ENCODE measurements at regions not wholly inside any gene's neighbourhood (a gene's known extent, or its start where the extent isn't known, plus 50 kb on each side); places are given as distances from the start of the nearest gene placed in this dataset.

DNA sequence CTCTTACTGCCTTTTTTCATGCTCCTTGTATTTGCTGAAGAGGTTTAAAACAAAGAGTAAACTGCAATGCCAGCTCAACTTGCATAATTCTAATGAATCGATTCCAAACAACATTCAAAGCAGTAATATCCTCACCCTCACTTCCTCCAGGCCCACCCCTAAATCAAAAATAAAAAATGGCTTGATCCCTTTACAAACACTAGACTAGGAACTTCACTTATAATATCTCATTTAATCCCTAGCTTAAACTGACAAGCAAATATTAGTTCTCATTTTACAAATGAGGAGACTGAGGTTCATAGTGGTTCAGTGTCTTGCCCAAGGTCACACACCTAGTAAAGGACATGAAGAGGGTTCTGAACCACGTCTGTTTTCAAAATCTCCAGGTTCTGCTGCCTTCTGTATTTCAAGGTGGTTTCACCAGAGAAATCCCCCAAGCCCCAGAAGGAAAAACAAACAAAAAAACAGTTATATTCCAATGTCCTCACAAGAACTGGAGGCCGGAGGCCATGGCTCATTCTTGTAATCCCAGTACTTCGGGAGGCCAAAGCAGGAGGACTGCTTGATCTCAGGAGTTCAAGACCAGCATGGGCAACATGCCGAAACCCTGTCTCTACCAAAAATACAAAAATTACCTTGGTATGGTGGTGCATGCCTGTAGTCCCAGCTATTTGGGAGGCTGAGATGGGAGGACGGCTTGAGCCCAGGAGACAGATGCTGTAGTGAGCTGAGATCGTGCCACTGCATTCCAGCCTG, 80.3 kb upstream of the GRIN2A start:
- ATAC-seq (ENCODE audit: low read depth) = no peak
- POLR2A ChIA-PET = interaction anchor here (0.6 kb wide), 1 partner anchor 254 kb away, joined by 11 read pairs; no protein-coding TSS in a partner anchor
- no peaks in the 10 kb centered on the region for H3K36me3 ChIP-seq (replicated peaks in 1 of 2; ENCODE audit: control extremely low read depth in 1 of 2, control insufficient read depth in 1 of 2, extremely low read depth in 1 of 2, insufficient read depth in 2 of 2, low read length in 1 of 2)

More for the DNA sequence above, 80.3 kb upstream of the GRIN2A start:
- Mint-ChIP-seq H3K4me1 (peaks cover 32% of the 10 kb centered on the region), H3K4me3 (no peak overlapping the region), H3K9me3 (ENCODE audit: insufficient read depth) (no peaks in the 10 kb centered on the region), H3K27ac (no peak overlapping the region), H3K27me3 (no peaks in the 10 kb centered on the region)
- WGBS (ENCODE audit: insufficient coverage) = 100% methylated on average over 4 of the region's 7 CpGs
- no peak for DNase-seq
- H3K4me2 ChIP-seq (replicated peaks; ENCODE audit: low read depth, low read length, poor library complexity, severe bottlenecking) = no peak overlapping the region
- intact Hi-C loops (cut with micrococcal nuclease) = no loop called here
- H3K9ac ChIP-seq (ENCODE audit: low read length) = no peak overlapping the region
- no peaks in the 10 kb centered on the region for H3K79me2 ChIP-seq (ENCODE audit: control insufficient read depth, insufficient read depth, low read length)
- no peak overlapping the region for H2AFZ ChIP-seq (ENCODE audit: insufficient read depth, low read depth, low read length, poor library complexity, severe bottlenecking)
- CTCF ChIA-PET = interaction anchor here (0.6 to 5.1 kb wide), 8 partner anchors 9 to 384 kb away, joined by 3 to 29 read pairs (median 4); no protein-coding TSS in a partner anchor
- H3K27me3 ChIP-seq (replicated peaks in 1 of 4; ENCODE audit: control extremely low read depth in 1 of 4, control insufficient read depth in 3 of 4, insufficient read depth in 4 of 4, low read length in 3 of 4) = no peaks in the 10 kb centered on the region
- no peak overlapping the region for H3K4me3 ChIP-seq (ENCODE audit: control extremely low read depth in 1 of 5, extremely low read depth in 1 of 5, insufficient read depth in 1 of 5, low read depth in 2 of 5, low read length in 4 of 5)
- no peak for TF ChIP-seq EZH2 (IDR thresholded peaks at IDR 0.05; ENCODE audit: borderline replicate concordance, insufficient read depth, low read depth, low read length, poor library complexity, severe bottlenecking)
- TF ChIP-seq, protein P1, sequence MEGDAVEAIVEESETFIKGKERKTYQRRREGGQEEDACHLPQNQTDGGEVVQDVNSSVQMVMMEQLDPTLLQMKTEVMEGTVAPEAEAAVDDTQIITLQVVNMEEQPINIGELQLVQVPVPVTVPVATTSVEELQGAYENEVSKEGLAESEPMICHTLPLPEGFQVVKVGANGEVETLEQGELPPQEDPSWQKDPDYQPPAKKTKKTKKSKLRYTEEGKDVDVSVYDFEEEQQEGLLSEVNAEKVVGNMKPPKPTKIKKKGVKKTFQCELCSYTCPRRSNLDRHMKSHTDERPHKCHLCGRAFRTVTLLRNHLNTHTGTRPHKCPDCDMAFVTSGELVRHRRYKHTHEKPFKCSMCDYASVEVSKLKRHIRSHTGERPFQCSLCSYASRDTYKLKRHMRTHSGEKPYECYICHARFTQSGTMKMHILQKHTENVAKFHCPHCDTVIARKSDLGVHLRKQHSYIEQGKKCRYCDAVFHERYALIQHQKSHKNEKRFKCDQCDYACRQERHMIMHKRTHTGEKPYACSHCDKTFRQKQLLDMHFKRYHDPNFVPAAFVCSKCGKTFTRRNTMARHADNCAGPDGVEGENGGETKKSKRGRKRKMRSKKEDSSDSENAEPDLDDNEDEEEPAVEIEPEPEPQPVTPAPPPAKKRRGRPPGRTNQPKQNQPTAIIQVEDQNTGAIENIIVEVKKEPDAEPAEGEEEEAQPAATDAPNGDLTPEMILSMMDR (IDR thresholded peaks at IDR 0.05) = no peak
- H3K4me1 ChIP-seq (ENCODE audit: control insufficient read depth in 2 of 2, insufficient read depth in 2 of 2, low read length in 2 of 2) = peaks cover 25 to 37% of the 10 kb centered on the region in 2 donors
- no peak overlapping the region for H3K27ac ChIP-seq (ENCODE audit: low read length in 2 of 2)
- H3K9me3 ChIP-seq (ENCODE audit: control extremely low read depth in 1 of 3, control insufficient read depth in 2 of 3, insufficient read depth in 1 of 3, low read length in 2 of 3) = no peaks in the 10 kb centered on the region
- H4K20me1 ChIP-seq (ENCODE audit: control insufficient read depth, insufficient read depth, low read length, poor library complexity, severe bottlenecking) = no peaks in the 10 kb centered on the region

All from B cell (primary cell).